WTC11 (cell line): ENCODE measurements at regions not wholly inside any gene's neighbourhood (a gene's known extent, or its start where the extent isn't known, plus 50 kb on each side); places are given as distances from the start of the nearest gene placed in this dataset.

Source experiments
- ATAC-seq: fragments of 200-7000 bp; cut with Tn5 transposase; 2 replicates; pipeline ENCODE4 v1.10.0; 2021; ENCODE audit warnings: mild to moderate bottlenecking, moderate library complexity
- CTCF ChIA-PET: fragments of 300-600 bp; sonication (Branson Sonifier 250); formaldehyde crosslinking; loops from one replicate; lab custom pipeline; 2021; ENCODE audit warnings: antibody characterized with exemption; lab: Charles Lee
- POLR2A ChIA-PET: fragments of 350-600 bp; sonication (Branson Sonifier 250); formaldehyde crosslinking; loops from one replicate; lab custom pipeline; 2021; ENCODE audit warnings: antibody characterized with exemption; lab: Charles Lee
- DNase-seq: peaks from one replicate; pipeline ENCODE4 v3.0.0; 2021; ENCODE audit warnings: low spot score
- H3K27ac Mint-ChIP-seq: 2 replicates; pipeline ENCODE4 v1.8.0; 2021; ENCODE audit warnings: mixed read lengths
- H3K27me3 Mint-ChIP-seq: 2 replicates; pipeline ENCODE4 v1.8.0; 2021; ENCODE audit warnings: low read depth, mild to moderate bottlenecking, moderate library complexity, mixed read lengths
- H3K36me3 Mint-ChIP-seq: 2 replicates; pipeline ENCODE4 v1.8.0; 2021; ENCODE audit warnings: mixed read lengths
- H3K4me1 Mint-ChIP-seq: 2 replicates; pipeline ENCODE4 v1.8.0; 2022; ENCODE audit warnings: mixed read lengths
- H3K4me3 Mint-ChIP-seq: 2 replicates; pipeline ENCODE4 v1.8.0; 2021; ENCODE audit warnings: mild to moderate bottlenecking, moderate library complexity, mixed read lengths
- H3K9me3 Mint-ChIP-seq: 2 replicates; pipeline ENCODE4 v1.8.0; 2021; ENCODE audit warnings: mixed read lengths
- ATF3 ChIP-seq: sonication (generic); formaldehyde crosslinking; conservative IDR thresholded peaks from 2 replicates; pipeline ENCODE4 v1.8.1; 2022; ENCODE audit warnings: mild to moderate bottlenecking, missing genetic modification reagents
- GABPB1 ChIP-seq: sonication (generic); formaldehyde crosslinking; IDR thresholded peaks from 2 replicates; pipeline ENCODE4 v1.8.1; 2023; ENCODE audit warnings: mild to moderate bottlenecking, missing genetic modification reagents
- GRHL2 ChIP-seq: fragments of 250-450 bp; sonication (Bioruptor Pico); IDR thresholded peaks from 2 replicates; pipeline ENCODE4 v1.8.0; 2022; ENCODE audit warnings: mild to moderate bottlenecking, moderate library complexity; ENCODE audit not compliant: insufficient replicate concordance, severe bottlenecking
- HMGXB4 ChIP-seq: sonication (generic); formaldehyde crosslinking; IDR thresholded peaks from 2 replicates; pipeline ENCODE4 v1.8.1; 2023; ENCODE audit warnings: mild to moderate bottlenecking, moderate library complexity, missing genetic modification reagents
- NR2C2 ChIP-seq: sonication (generic); formaldehyde crosslinking; IDR thresholded peaks from 2 replicates; pipeline ENCODE4 v1.8.0; 2022; ENCODE audit warnings: mild to moderate bottlenecking, missing genetic modification reagents
- PREB ChIP-seq: sonication (generic); formaldehyde crosslinking; IDR thresholded peaks from 2 replicates; pipeline ENCODE4 v1.8.1; 2022; ENCODE audit warnings: mild to moderate bottlenecking, missing genetic modification reagents, moderate library complexity, borderline replicate concordance
- RORB ChIP-seq: fragments of 250-450 bp; sonication (Bioruptor Pico); IDR thresholded peaks from 2 replicates; pipeline ENCODE4 v1.9.0; 2021; ENCODE audit warnings: mild to moderate bottlenecking
- TCF7 ChIP-seq: sonication (generic); formaldehyde crosslinking; IDR thresholded peaks from 2 replicates; pipeline ENCODE4 v1.8.0; 2022; ENCODE audit warnings: mild to moderate bottlenecking, low read depth, missing genetic modification reagents, moderate library complexity
- TEAD4 ChIP-seq: sonication (generic); formaldehyde crosslinking; IDR thresholded peaks from 2 replicates; pipeline ENCODE4 v1.8.0; 2022; ENCODE audit warnings: mild to moderate bottlenecking, missing genetic modification reagents
- USF2 ChIP-seq: sonication (generic); formaldehyde crosslinking; IDR thresholded peaks from 2 replicates; pipeline ENCODE4 v1.8.1; 2023; ENCODE audit warnings: mild to moderate bottlenecking, missing genetic modification reagents, moderate library complexity
- ZBTB21 ChIP-seq: sonication (generic); formaldehyde crosslinking; IDR thresholded peaks from 2 replicates; pipeline ENCODE4 v1.8.1; 2023; ENCODE audit warnings: mild to moderate bottlenecking, missing genetic modification reagents, borderline replicate concordance
- ZMAT4 ChIP-seq: fragments of 250-450 bp; sonication (Bioruptor Pico); IDR thresholded peaks from 2 replicates; pipeline ENCODE4 v1.9.0; 2021; ENCODE audit warnings: mild to moderate bottlenecking
- ZNF219 ChIP-seq: sonication (generic); formaldehyde crosslinking; IDR thresholded peaks from 2 replicates; pipeline ENCODE4 v1.8.0; 2023; ENCODE audit warnings: missing genetic modification reagents, mild to moderate bottlenecking, borderline replicate concordance
- ZNF263 ChIP-seq: sonication (generic); formaldehyde crosslinking; IDR thresholded peaks from 2 replicates; pipeline ENCODE4 v1.8.1; 2022; ENCODE audit warnings: low read depth, mild to moderate bottlenecking, moderate library complexity, missing genetic modification reagents
- ZNF512 ChIP-seq: sonication (generic); formaldehyde crosslinking; IDR thresholded peaks from 2 replicates; pipeline ENCODE4 v1.8.1; 2022; ENCODE audit warnings: missing genetic modification reagents, borderline replicate concordance
- ZNF532 ChIP-seq: fragments of 250-450 bp; sonication (Bioruptor Pico); IDR thresholded peaks from 2 replicates; pipeline ENCODE4 v1.9.0; 2021; ENCODE audit warnings: mild to moderate bottlenecking, borderline replicate concordance

- H3K4me1 Mint-ChIP-seq: peaks cover 22% of the 10 kb centered on the region
- H3K9me3 Mint-ChIP-seq: peaks cover 10% of the 10 kb centered on the region
- POLR2A ChIA-PET: no interaction called here
- H3K4me3 Mint-ChIP-seq: no peak overlapping the region
- H3K27ac Mint-ChIP-seq: no peak overlapping the region
- DNase-seq: no peak
- CTCF ChIA-PET: no interaction called here
- no peaks in the 10 kb centered on the region for H3K27me3 Mint-ChIP-seq
- no peak for TF ChIP-seq TEAD4 (CRISPR knock-in tag)
- no peak for TF ChIP-seq ZNF512 (CRISPR knock-in tag)
- TF ChIP-seq ZNF219 (CRISPR knock-in tag): no peak
- TF ChIP-seq ZBTB21 (CRISPR knock-in tag): no peak
- TF ChIP-seq TCF7 (CRISPR knock-in tag): no peak
- no peak for TF ChIP-seq RORB
- no peak for TF ChIP-seq GABPB1 (CRISPR knock-in tag)
- TF ChIP-seq USF2: no peak
- no peak for TF ChIP-seq HMGXB4 (CRISPR knock-in tag)
- TF ChIP-seq NR2C2 (CRISPR knock-in tag): no peak
- TF ChIP-seq ZNF263: no peak
- no peak for TF ChIP-seq ATF3 (CRISPR knock-in tag)
- TF ChIP-seq ZNF532: no peak
- TF ChIP-seq PREB (CRISPR knock-in tag): no peak
- no peak for TF ChIP-seq ZMAT4 (CRISPR knock-in tag)
- TF ChIP-seq GRHL2 (CRISPR knock-in tag): no peak
- TF ChIP-seq, all 79 proteins: peak for 0
- ATAC-seq: no peak
- H3K36me3 Mint-ChIP-seq: peaks cover 7% of the 10 kb centered on the region
Observed at GRCh38 chr9:28912621-28913020, 1339.3 kb upstream of the C9orf72 start.
